IMR-90 (cell line): ENCODE measurements at regions not wholly inside any gene's neighbourhood (a gene's known extent, or its start where the extent isn't known, plus 50 kb on each side); places are given as distances from the start of the nearest gene placed in this dataset.

Experiments used
- ATAC-seq: fragments of 200-7000 bp; cut with Tn5 transposase; 2 replicates; pipeline ENCODE4 v1.9.1; 2020; ENCODE audit warnings: low read depth, mild to moderate bottlenecking, moderate library complexity
- BruUV-seq: library from RNA; stranded (reverse); fragments of 400-500 nt; replicated peaks from 2 replicates; lab custom pipeline; 2021; lab: Mats Ljungman, UMichigan
- CTCF ChIA-PET: fragments of 300-600 bp; formaldehyde crosslinking; extraction: SDS; loops from one replicate; lab custom pipeline; 2021; ENCODE audit warnings: antibody characterized with exemption; lab: Yijun Ruan, JAX
- POLR2A ChIA-PET: fragments of 300-600 bp; sonication (Branson Sonifier 250); formaldehyde crosslinking; loops from one replicate; lab custom pipeline; 2022; ENCODE audit warnings: antibody characterized with exemption; ENCODE audit not compliant: unreplicated experiment; lab: Charles Lee
- DNase-seq: peaks from one replicate; pipeline ENCODE4 v3.0.0; 2013
- H2AFZ ChIP-seq: replicated peaks from 2 replicates; pipeline ENCODE3; 2013; ENCODE audit warnings: low read length, mild to moderate bottlenecking; ENCODE audit not compliant: poor library complexity
- H2AK5ac ChIP-seq: 2 replicates; pipeline ENCODE4 v1.6.1; 2013; ENCODE audit warnings: low read depth, low read length, inconsistent platforms
- H2AK9ac ChIP-seq: replicated peaks from 2 replicates; pipeline ENCODE3; 2013; ENCODE audit warnings: mild to moderate bottlenecking, low read depth, low read length, moderate library complexity; ENCODE audit not compliant: poor library complexity
- H2BK120ac ChIP-seq: 2 replicates; pipeline ENCODE4 v1.6.1; 2013; ENCODE audit warnings: low read depth, low read length, inconsistent platforms
- H2BK15ac ChIP-seq: 3 replicates; pipeline ENCODE4 v1.6.1; 2013; ENCODE audit warnings: low read depth, low read length, inconsistent platforms
- H2BK20ac ChIP-seq: 2 replicates; pipeline ENCODE4 v1.6.1; 2013; ENCODE audit warnings: low read depth, mild to moderate bottlenecking, inconsistent platforms, low read length, moderate library complexity
- H2BK5ac ChIP-seq: 2 replicates; pipeline ENCODE4 v1.6.1; 2013; ENCODE audit warnings: mild to moderate bottlenecking, low read depth, low read length, inconsistent platforms; ENCODE audit not compliant: poor library complexity, severe bottlenecking
- H3K14ac ChIP-seq: replicated peaks from 2 replicates; pipeline ENCODE4 v1.6.1; 2013; ENCODE audit warnings: low read depth, low read length, inconsistent platforms
- H3K18ac ChIP-seq: 2 replicates; pipeline ENCODE4 v1.6.1; 2013; ENCODE audit warnings: low read depth, low read length, control low read depth
- H3K23ac ChIP-seq: 2 replicates; pipeline ENCODE4 v1.6.1; 2013; ENCODE audit warnings: low read depth, low read length, inconsistent platforms
- H3K27ac ChIP-seq: 2 replicates; pipeline ENCODE4 v1.5.1; 2013; ENCODE audit warnings: mild to moderate bottlenecking, control low read depth, low read length; ENCODE audit not compliant: insufficient read depth
- H3K27me3 ChIP-seq: 2 replicates; pipeline ENCODE4 v1.6.1; 2013; ENCODE audit warnings: low read length; ENCODE audit not compliant: control insufficient read depth, insufficient read depth
- H3K36me3 ChIP-seq: 2 replicates; pipeline ENCODE4 v1.6.1; 2013; ENCODE audit warnings: low read length, mixed read lengths; ENCODE audit not compliant: control insufficient read depth, insufficient read depth
- H3K4ac ChIP-seq: 2 replicates; pipeline ENCODE4 v1.6.1; 2013; ENCODE audit warnings: low read depth, low read length, inconsistent platforms
- H3K4me1 ChIP-seq: 2 replicates; pipeline ENCODE4 v1.6.1; 2013; ENCODE audit warnings: low read length, mixed read lengths; ENCODE audit not compliant: control insufficient read depth, insufficient read depth
- H3K4me2 ChIP-seq: 2 replicates; pipeline ENCODE4 v1.6.1; 2013; ENCODE audit warnings: low read depth, mild to moderate bottlenecking, control low read depth, low read length, moderate library complexity
- H3K4me3 ChIP-seq: 2 replicates; pipeline ENCODE4 v1.5.1; 2013; ENCODE audit warnings: low read depth, mild to moderate bottlenecking, control low read depth, low read length, moderate library complexity; ENCODE audit not compliant: insufficient read depth
- H3K56ac ChIP-seq: 2 replicates; pipeline ENCODE4 v1.6.1; 2013; ENCODE audit warnings: low read length, inconsistent platforms; ENCODE audit not compliant: insufficient read depth; ENCODE audit errors: extremely low read depth
- H3K79me1 ChIP-seq, 2 experiments: 2 replicates each; pipeline ENCODE4 v1.6.1; 2013; ENCODE audit warnings: low read length in 2 of 2, inconsistent platforms in 1 of 2, low read depth in 1 of 2
- H3K9ac ChIP-seq: 2 replicates; pipeline ENCODE4 v1.6.1; 2013; ENCODE audit warnings: low read depth, low read length, control low read depth
- H3K9me1 ChIP-seq: 2 replicates; pipeline ENCODE4 v1.6.1; 2013; ENCODE audit warnings: low read length, inconsistent platforms; ENCODE audit not compliant: insufficient read depth
- H3K9me3 ChIP-seq: 2 replicates; pipeline ENCODE4 v1.6.1; 2013; ENCODE audit warnings: low read length; ENCODE audit not compliant: control insufficient read depth, insufficient read depth
- H4K20me1 ChIP-seq: 2 replicates; pipeline ENCODE4 v1.6.1; 2013; ENCODE audit warnings: low read length, inconsistent platforms; ENCODE audit not compliant: insufficient read depth
- H4K5ac ChIP-seq: 2 replicates; pipeline ENCODE4 v1.6.1; 2013; ENCODE audit warnings: mild to moderate bottlenecking, low read depth, low read length, control low read depth
- H4K8ac ChIP-seq, 2 experiments: 2 replicates each; pipeline ENCODE4 v1.6.1; 2013; ENCODE audit warnings: low read depth in 2 of 2, low read length in 2 of 2, control low read depth in 1 of 2, inconsistent platforms in 1 of 2
- H4K91ac ChIP-seq: 2 replicates; pipeline ENCODE4 v1.6.1; 2013; ENCODE audit warnings: low read depth, low read length, inconsistent platforms; ENCODE audit not compliant: insufficient read depth
- BHLHE40 ChIP-seq: fragments of 150-350 bp; IDR thresholded peaks from 2 replicates; pipeline ENCODE4 v1.6.1; 2016; ENCODE audit warnings: mild to moderate bottlenecking, low read depth, low read length
- CTCF ChIP-seq: conservative IDR thresholded peaks from 2 replicates; pipeline ENCODE4 v1.5.1; 2012; ENCODE audit warnings: mild to moderate bottlenecking, low read depth, low read length, improper control_type of control experiment
- ELK1 ChIP-seq: fragments of 150-350 bp; IDR thresholded peaks from 2 replicates; pipeline ENCODE4 v1.6.1; 2016; ENCODE audit warnings: low read depth, mild to moderate bottlenecking, low read length, moderate library complexity, borderline replicate concordance
- FOS ChIP-seq: fragments of 150-350 bp; IDR thresholded peaks from 2 replicates; pipeline ENCODE4 v1.6.1; 2016; ENCODE audit warnings: low read depth, low read length
- MAFK ChIP-seq: IDR thresholded peaks from 2 replicates; pipeline ENCODE4 v1.6.1; 2012; ENCODE audit warnings: low read depth, low read length, improper control_type of control experiment
- RAD21 ChIP-seq: IDR thresholded peaks from 2 replicates; pipeline ENCODE4 v1.6.1; 2012; ENCODE audit warnings: low read length, improper control_type of control experiment
- RCOR1 ChIP-seq: IDR thresholded peaks from 2 replicates; pipeline ENCODE4 v1.6.1; 2012; ENCODE audit warnings: mild to moderate bottlenecking, low read length, improper control_type of control experiment; ENCODE audit not compliant: insufficient replicate concordance
- RFX5 ChIP-seq: IDR thresholded peaks from 2 replicates; pipeline ENCODE4 v1.8.0; 2012; ENCODE audit warnings: low read depth, mild to moderate bottlenecking, low read length, moderate library complexity
- SMC3 ChIP-seq: fragments of 150-350 bp; IDR thresholded peaks from 2 replicates; pipeline ENCODE4 v1.6.1; 2016; ENCODE audit warnings: low read depth, mild to moderate bottlenecking, antibody characterized with exemption, low read length, moderate library complexity
- dilution Hi-C: fragments of 300-500 bp; cut with HindIII; formaldehyde crosslinking; loops from one replicate; pipeline ENCODE4 v1.14.3; 2018; ENCODE audit warnings: low sequenced_read_pairs; ENCODE audit not compliant: unreplicated experiment
- in situ Hi-C: fragments of 300-500 bp; cut with MboI; formaldehyde crosslinking; loops from 3 replicates; pipeline ENCODE4 v1.14.3; 2019; ENCODE audit warnings: low sequenced_read_pairs, inconsistent platforms, mixed read lengths
- intact Hi-C: fragments of 100-400 bp; cut with micrococcal nuclease; formaldehyde crosslinking; loops from 2 replicates; pipeline ENCODE4 v1.10.0; 2022

GRCh38 chr7:96436880-96437279, 115.0 kb upstream of the SLC25A13 start:
- DNase-seq, result no peak
- TF ChIP-seq SMC3 (no peak), BHLHE40 (no peak), RAD21 (no peak), RFX5 (no peak), CTCF (no peak), RCOR1 (no peak), MAFK (no peak), FOS (no peak), ELK1 (no peak)
- Histone ChIP-seq H3K9ac (no peak overlapping the region), H3K4ac (no peak overlapping the region), H4K20me1 (no peaks in the 10 kb centered on the region), H3K4me3 (no peak overlapping the region), H3K23ac (no peak overlapping the region), H2AFZ (no peak overlapping the region), H2BK15ac (no peak overlapping the region), H4K5ac (no peak overlapping the region), H3K79me1 (no peaks in the 10 kb centered on the region), H2BK20ac (no peak overlapping the region), H3K9me3 (no peaks in the 10 kb centered on the region), H3K27me3 (no peaks in the 10 kb centered on the region), H2BK120ac (no peak overlapping the region), H3K4me2 (no peak overlapping the region), H3K9me1 (no peaks in the 10 kb centered on the region), H3K18ac (no peak overlapping the region), H2AK9ac (no peak overlapping the region), H3K56ac (no peak overlapping the region), H2AK5ac (no peak overlapping the region), H3K36me3 (no peaks in the 10 kb centered on the region), H3K4me1 (no peaks in the 10 kb centered on the region), H4K91ac (no peak overlapping the region), H4K8ac (no peak overlapping the region), H3K27ac (no peak overlapping the region), H3K14ac (no peak overlapping the region), H2BK5ac (no peak overlapping the region)
- in situ Hi-C loops, result no loop called here
- dilution Hi-C loops, result no loop called here
- no TSS peak for BruUV-seq
- intact Hi-C loops, result no loop called here
- ChIA-PET CTCF (no interaction called here), POLR2A (no interaction called here)
- ATAC-seq, result no peak
